AG10803 (cell line): ENCODE measurements at regions not wholly inside any gene's neighbourhood (a gene's known extent, or its start where the extent isn't known, plus 50 kb on each side); places are given as distances from the start of the nearest gene placed in this dataset.

Source experiments
- DNase-seq: peaks from one replicate; pipeline ENCODE4 v3.0.0; 2010; ENCODE audit warnings: low read depth
- H3K4me3 ChIP-seq: 2 replicates; pipeline ENCODE4 v1.5.1; 2011; ENCODE audit warnings: mild to moderate bottlenecking, low read length, control low read depth
- CTCF ChIP-seq: conservative IDR thresholded peaks from 2 replicates; pipeline ENCODE4 v1.5.1; 2011; ENCODE audit warnings: mild to moderate bottlenecking, low read length, control low read depth, inconsistent platforms

- H3K4me3 ChIP-seq: no peak overlapping the region
- DNase-seq: no peak
- no peak for TF ChIP-seq CTCF
These were observed 89.5 kb upstream of the IL12A start for GRCh38 chr3:159899166-159899565.

GRCh38 chr3:159902546-159903314 lies 85.9 kb upstream of the IL12A start:
- TF ChIP-seq CTCF: no peak
- no peak for DNase-seq
- H3K4me3 ChIP-seq: no peak overlapping the region

- H3K4me3 ChIP-seq: no peak overlapping the region
- no peak for DNase-seq
- TF ChIP-seq CTCF: no peak
These were observed 84.2 kb upstream of the IL12A start for GRCh38 chr3:159904455-159904854.

- peak; percentile 68 for DNase-seq
- TF ChIP-seq CTCF: no peak
- no peak overlapping the region for H3K4me3 ChIP-seq
These were observed 83.7 kb upstream of the IL12A start for GRCh38 chr3:159904911-159905310.

GRCh38 chr3:159907828-159908227 lies 80.8 kb upstream of the IL12A start:
- no peak for TF ChIP-seq CTCF
- peak; percentile 29 for DNase-seq
- H3K4me3 ChIP-seq: no peak overlapping the region

GRCh38 chr3:159910991-159911663 lies 77.5 kb upstream of the IL12A start:
- DNase-seq: peak; percentile 23
- peak overlapping the region; percentile 6 for H3K4me3 ChIP-seq
- TF ChIP-seq CTCF: no peak

GRCh38 chr3:159911664-159912037 lies 77.0 kb upstream of the IL12A start:
- no peak for TF ChIP-seq CTCF
- H3K4me3 ChIP-seq: no peak overlapping the region
- DNase-seq: no peak
